ENCODE measurements at regions not wholly inside any gene's neighbourhood (a gene's known extent, or its start where the extent isn't known, plus 50 kb on each side); places are given as distances from the start of the nearest gene placed in this dataset.

DNA sequence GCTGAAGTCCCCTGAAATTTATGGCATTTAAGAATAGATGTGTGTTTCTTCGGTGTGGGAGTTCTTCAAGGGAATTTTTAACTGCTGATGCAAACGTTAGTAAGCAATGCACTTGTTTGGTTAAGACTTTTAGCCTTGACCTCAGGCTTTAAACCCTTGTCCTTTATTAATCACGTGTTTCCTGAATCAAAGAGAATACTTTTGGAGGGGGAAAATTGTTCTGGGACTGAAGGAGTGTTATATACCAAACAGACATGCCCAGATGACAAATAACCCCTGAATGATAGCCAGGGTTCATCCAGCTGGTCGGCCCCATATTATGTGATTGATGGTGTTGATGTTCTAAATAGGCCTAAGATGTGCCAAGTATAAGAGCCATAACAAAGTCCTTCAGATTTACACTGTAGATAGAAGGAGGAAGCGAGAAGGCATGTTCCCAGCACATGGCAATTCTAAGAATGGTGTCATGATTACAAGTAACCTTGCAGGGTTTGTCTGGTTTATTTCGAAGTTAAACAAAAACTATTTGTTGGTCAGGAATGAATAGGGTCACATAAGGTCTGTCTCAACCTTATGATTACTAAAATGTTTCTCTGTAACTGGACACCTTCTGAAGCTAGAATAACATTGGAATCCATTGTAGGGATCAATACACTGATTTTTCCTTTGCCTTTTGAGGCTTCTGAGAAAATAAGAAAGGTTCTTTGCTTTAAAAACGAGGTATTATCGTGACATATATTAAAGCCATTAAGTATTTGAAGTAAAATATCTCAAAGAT is 124.2 kb upstream of the SEM1 start:
- TF ChIP-seq, protein P1, sequence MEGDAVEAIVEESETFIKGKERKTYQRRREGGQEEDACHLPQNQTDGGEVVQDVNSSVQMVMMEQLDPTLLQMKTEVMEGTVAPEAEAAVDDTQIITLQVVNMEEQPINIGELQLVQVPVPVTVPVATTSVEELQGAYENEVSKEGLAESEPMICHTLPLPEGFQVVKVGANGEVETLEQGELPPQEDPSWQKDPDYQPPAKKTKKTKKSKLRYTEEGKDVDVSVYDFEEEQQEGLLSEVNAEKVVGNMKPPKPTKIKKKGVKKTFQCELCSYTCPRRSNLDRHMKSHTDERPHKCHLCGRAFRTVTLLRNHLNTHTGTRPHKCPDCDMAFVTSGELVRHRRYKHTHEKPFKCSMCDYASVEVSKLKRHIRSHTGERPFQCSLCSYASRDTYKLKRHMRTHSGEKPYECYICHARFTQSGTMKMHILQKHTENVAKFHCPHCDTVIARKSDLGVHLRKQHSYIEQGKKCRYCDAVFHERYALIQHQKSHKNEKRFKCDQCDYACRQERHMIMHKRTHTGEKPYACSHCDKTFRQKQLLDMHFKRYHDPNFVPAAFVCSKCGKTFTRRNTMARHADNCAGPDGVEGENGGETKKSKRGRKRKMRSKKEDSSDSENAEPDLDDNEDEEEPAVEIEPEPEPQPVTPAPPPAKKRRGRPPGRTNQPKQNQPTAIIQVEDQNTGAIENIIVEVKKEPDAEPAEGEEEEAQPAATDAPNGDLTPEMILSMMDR (IDR thresholded peaks at IDR 0.05): no peak
- no peak for TF ChIP-seq EZH2 (IDR thresholded peaks at IDR 0.05)
- TF ChIP-seq EZH2phosphoT487 (IDR thresholded peaks at IDR 0.05): no peak
